NCI-H1092 treated with DMSO at 0.1 percent for 48 hours (cell line): ENCODE measurements at regions not wholly inside any gene's neighbourhood (a gene's known extent, or its start where the extent isn't known, plus 50 kb on each side); places are given as distances from the start of the nearest gene placed in this dataset.

Experiments
- DNase-seq: peaks from one replicate; lab custom pipeline; 2025; lab: John Stamatoyannopoulos, UW

- DNase-seq = no peak
Observed at GRCh38 chrX:98605941-98606340, 1722.2 kb downstream of the RPA4 start.

- no peak for DNase-seq
Observed at GRCh38 chrX:98607739-98608138, 1724.0 kb downstream of the RPA4 start.

- DNase-seq = no peak
Observed at GRCh38 chrX:98627645-98628044, 1743.9 kb downstream of the RPA4 start.

- DNase-seq = no peak
Observed at GRCh38 chrX:98637451-98637850, 1753.7 kb downstream of the RPA4 start.

GRCh38 chrX:98646351-98646750, 1762.6 kb downstream of the RPA4 start:
- DNase-seq = no peak

GRCh38 chrX:98654565-98654964, 1755.5 kb downstream of the PCDH19 start:
- no peak for DNase-seq
